ENCODE measurements at regions not wholly inside any gene's neighbourhood (a gene's known extent, or its start where the extent isn't known, plus 50 kb on each side); places are given as distances from the start of the nearest gene placed in this dataset.

GRCh38 chr22:27023591-27023990 is 366.2 kb downstream of the MIAT start:
- Histone ChIP-seq H3K9ac (ENCODE audit: low read length) (no peak overlapping the region), H3K27ac (ENCODE audit: low read length) (no peak overlapping the region), H3K4me2 (ENCODE audit: low read depth, low read length) (no peak overlapping the region), H3K9me2 (replicated peaks; ENCODE audit: insufficient read depth, low read length) (no peaks in the 10 kb centered on the region), H3K4me3 (ENCODE audit: low read length) (no peak overlapping the region), H3K36me3 (replicated peaks; ENCODE audit: insufficient read depth, low read length) (no peaks in the 10 kb centered on the region), H2AFZ (ENCODE audit: low read length) (no peak overlapping the region), H4K20me1 (ENCODE audit: insufficient read depth, low read length) (no peaks in the 10 kb centered on the region), H3F3A (ENCODE audit: insufficient read depth, low read length) (no peaks in the 10 kb centered on the region), H3K9me3 (replicated peaks; ENCODE audit: insufficient read depth, low read length) (no peaks in the 10 kb centered on the region), H3K27me3 (replicated peaks; ENCODE audit: insufficient read depth, low read length) (peaks cover 59% of the 10 kb centered on the region), H3K4me1 (ENCODE audit: low read length) (no peaks in the 10 kb centered on the region), H3K79me2 (ENCODE audit: low read length) (no peaks in the 10 kb centered on the region)
- no peak for DNase-seq
- TF ChIP-seq CTCF (IDR thresholded peaks at IDR 0.05; ENCODE audit: low read length) (no peak), EZH2phosphoT487 (IDR thresholded peaks at IDR 0.05; ENCODE audit: low read length) (no peak), EZH2 (optimal IDR thresholded peaks at IDR 0.05; ENCODE audit: low read depth, low read length) (no peak)

- H3F3A ChIP-seq (ENCODE audit: insufficient read depth, low read length), result no peaks in the 10 kb centered on the region
- no peak overlapping the region for H3K4me3 ChIP-seq (ENCODE audit: low read length)
- no peaks in the 10 kb centered on the region for H3K9me3 ChIP-seq (replicated peaks; ENCODE audit: insufficient read depth, low read length)
- H3K9me2 ChIP-seq (replicated peaks; ENCODE audit: insufficient read depth, low read length), result no peaks in the 10 kb centered on the region
- no peak for TF ChIP-seq EZH2 (optimal IDR thresholded peaks at IDR 0.05; ENCODE audit: low read depth, low read length)
- TF ChIP-seq CTCF (IDR thresholded peaks at IDR 0.05; ENCODE audit: low read length), result no peak
- no peak for TF ChIP-seq EZH2phosphoT487 (IDR thresholded peaks at IDR 0.05; ENCODE audit: low read length)
- H4K20me1 ChIP-seq (ENCODE audit: insufficient read depth, low read length), result no peaks in the 10 kb centered on the region
- no peak overlapping the region for H3K4me2 ChIP-seq (ENCODE audit: low read depth, low read length)
- no peak overlapping the region for H3K9ac ChIP-seq (ENCODE audit: low read length)
- H3K27me3 ChIP-seq (replicated peaks; ENCODE audit: insufficient read depth, low read length), result peaks cover 59% of the 10 kb centered on the region
- H3K27ac ChIP-seq (ENCODE audit: low read length), result no peak overlapping the region
- no peak for DNase-seq
- H3K36me3 ChIP-seq (replicated peaks; ENCODE audit: insufficient read depth, low read length), result no peaks in the 10 kb centered on the region
- H2AFZ ChIP-seq (ENCODE audit: low read length), result no peak overlapping the region
- no peaks in the 10 kb centered on the region for H3K79me2 ChIP-seq (ENCODE audit: low read length)
- H3K4me1 ChIP-seq (ENCODE audit: low read length), result no peaks in the 10 kb centered on the region
Measured at GRCh38 chr22:27024982-27025381, 367.6 kb downstream of the MIAT start.

- H3K4me1 ChIP-seq (ENCODE audit: low read length), result no peaks in the 10 kb centered on the region
- H3K9me3 ChIP-seq (replicated peaks; ENCODE audit: insufficient read depth, low read length), result no peaks in the 10 kb centered on the region
- no peak overlapping the region for H3K27ac ChIP-seq (ENCODE audit: low read length)
- no peak overlapping the region for H3K9ac ChIP-seq (ENCODE audit: low read length)
- no peak overlapping the region for H3K4me3 ChIP-seq (ENCODE audit: low read length)
- H3K4me2 ChIP-seq (ENCODE audit: low read depth, low read length), result no peak overlapping the region
- DNase-seq, result no peak
- H3K36me3 ChIP-seq (replicated peaks; ENCODE audit: insufficient read depth, low read length), result no peaks in the 10 kb centered on the region
- H3F3A ChIP-seq (ENCODE audit: insufficient read depth, low read length), result no peaks in the 10 kb centered on the region
- TF ChIP-seq EZH2 (optimal IDR thresholded peaks at IDR 0.05; ENCODE audit: low read depth, low read length) (no peak), CTCF (IDR thresholded peaks at IDR 0.05; ENCODE audit: low read length) (no peak), EZH2phosphoT487 (IDR thresholded peaks at IDR 0.05; ENCODE audit: low read length) (no peak)
- H3K9me2 ChIP-seq (replicated peaks; ENCODE audit: insufficient read depth, low read length), result no peaks in the 10 kb centered on the region
- no peaks in the 10 kb centered on the region for H3K79me2 ChIP-seq (ENCODE audit: low read length)
- no peaks in the 10 kb centered on the region for H4K20me1 ChIP-seq (ENCODE audit: insufficient read depth, low read length)
- H2AFZ ChIP-seq (ENCODE audit: low read length), result no peak overlapping the region
- peaks cover 55% of the 10 kb centered on the region for H3K27me3 ChIP-seq (replicated peaks; ENCODE audit: insufficient read depth, low read length)
Measured at GRCh38 chr22:27028093-27028492, 370.7 kb downstream of the MIAT start.

Data from MM.1S (cell line).